ENCODE measurements at regions not wholly inside any gene's neighbourhood (a gene's known extent, or its start where the extent isn't known, plus 50 kb on each side); places are given as distances from the start of the nearest gene placed in this dataset.

DNA sequence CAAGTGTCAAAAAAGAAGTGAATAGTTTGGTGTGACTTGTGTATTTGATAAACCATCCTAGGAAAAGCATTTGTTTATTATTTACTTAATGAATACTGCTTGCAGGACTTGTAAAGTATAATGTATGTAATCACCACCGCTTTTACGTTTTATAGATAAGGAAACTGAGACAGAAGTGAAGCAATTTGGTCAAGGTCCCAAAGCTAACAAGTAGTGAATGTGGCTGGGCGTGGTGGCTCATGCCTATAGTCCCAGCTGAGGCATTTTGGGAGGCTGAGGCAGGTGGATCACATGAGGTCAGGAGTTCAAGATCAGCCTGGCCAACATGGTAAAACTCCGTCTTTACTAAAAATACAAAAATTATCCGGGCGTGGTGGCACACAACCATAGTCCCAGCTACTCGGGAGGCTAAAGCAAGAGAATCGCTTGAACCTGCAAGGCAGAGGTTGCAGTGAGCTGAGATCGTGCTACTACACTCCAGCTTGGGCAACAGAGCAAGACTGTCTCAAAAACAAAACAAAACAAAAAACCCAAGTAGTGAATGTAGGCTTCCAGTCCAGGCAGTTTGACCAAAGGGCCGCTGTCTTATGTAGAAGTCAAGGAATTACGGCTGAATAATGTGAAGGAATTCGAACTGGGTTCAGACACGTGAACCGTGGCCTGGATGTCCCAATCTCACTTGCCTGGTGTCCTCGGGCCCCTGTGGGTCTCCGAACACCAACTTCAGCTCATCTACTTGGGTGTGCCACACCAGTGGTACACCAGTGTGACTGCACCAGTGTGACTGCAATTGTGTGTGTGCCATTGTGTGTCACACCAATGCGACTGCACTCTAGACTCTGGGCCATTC is 88.3 kb upstream of the MED13L start:
- no peak for DNase-seq (ENCODE audit: low read depth)
- TF ChIP-seq CTCF (IDR thresholded peaks at IDR 0.05; ENCODE audit: low read depth, low read length) (no peak), MYC (IDR thresholded peaks at IDR 0.05; ENCODE audit: low read depth, low read length) (no peak), MAX (IDR thresholded peaks at IDR 0.05; ENCODE audit: low read depth, low read length) (no peak), POLR2A (IDR thresholded peaks at IDR 0.05; ENCODE audit: extremely low read depth, insufficient read length) (no peak)
- no peak overlapping the region for H3K4me3 ChIP-seq (ENCODE audit: low read depth, low read length)

- no peak for DNase-seq (ENCODE audit: low read depth)
- TF ChIP-seq MYC (IDR thresholded peaks at IDR 0.05; ENCODE audit: low read depth, low read length) (no peak), POLR2A (IDR thresholded peaks at IDR 0.05; ENCODE audit: extremely low read depth, insufficient read length) (no peak), MAX (IDR thresholded peaks at IDR 0.05; ENCODE audit: low read depth, low read length) (no peak), CTCF (IDR thresholded peaks at IDR 0.05; ENCODE audit: low read depth, low read length) (no peak)
- no peak overlapping the region for H3K4me3 ChIP-seq (ENCODE audit: low read depth, low read length)
Observed at GRCh38 chr12:116366456-116366776, 88.9 kb upstream of the MED13L start.

DNA sequence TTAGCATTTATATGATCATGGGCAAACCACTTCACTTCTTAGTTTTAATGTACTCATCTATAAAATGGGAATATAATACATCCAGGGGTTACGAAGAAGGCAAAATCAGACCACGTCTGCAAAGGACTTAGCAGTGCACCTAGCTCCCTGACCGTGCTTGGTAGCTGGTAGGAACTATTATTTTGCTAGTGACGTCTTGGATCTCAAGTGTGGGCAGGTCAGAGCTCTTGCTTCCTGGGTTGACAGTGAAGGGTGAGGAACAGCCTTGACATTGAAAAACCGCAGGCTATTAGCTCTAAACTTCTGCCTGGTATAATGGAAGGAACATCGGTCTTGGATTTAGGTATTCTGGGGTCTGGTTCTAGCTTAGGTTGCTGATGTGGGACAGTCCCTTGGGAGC is 89.3 kb upstream of the MED13L start:
- TF ChIP-seq POLR2A (IDR thresholded peaks at IDR 0.05; ENCODE audit: extremely low read depth, insufficient read length): no peak
- TF ChIP-seq CTCF (IDR thresholded peaks at IDR 0.05; ENCODE audit: low read depth, low read length): no peak
- TF ChIP-seq MAX (IDR thresholded peaks at IDR 0.05; ENCODE audit: low read depth, low read length): no peak
- no peak for TF ChIP-seq MYC (IDR thresholded peaks at IDR 0.05; ENCODE audit: low read depth, low read length)
- DNase-seq (ENCODE audit: low read depth): no peak
- no peak overlapping the region for H3K4me3 ChIP-seq (ENCODE audit: low read depth, low read length)

DNA sequence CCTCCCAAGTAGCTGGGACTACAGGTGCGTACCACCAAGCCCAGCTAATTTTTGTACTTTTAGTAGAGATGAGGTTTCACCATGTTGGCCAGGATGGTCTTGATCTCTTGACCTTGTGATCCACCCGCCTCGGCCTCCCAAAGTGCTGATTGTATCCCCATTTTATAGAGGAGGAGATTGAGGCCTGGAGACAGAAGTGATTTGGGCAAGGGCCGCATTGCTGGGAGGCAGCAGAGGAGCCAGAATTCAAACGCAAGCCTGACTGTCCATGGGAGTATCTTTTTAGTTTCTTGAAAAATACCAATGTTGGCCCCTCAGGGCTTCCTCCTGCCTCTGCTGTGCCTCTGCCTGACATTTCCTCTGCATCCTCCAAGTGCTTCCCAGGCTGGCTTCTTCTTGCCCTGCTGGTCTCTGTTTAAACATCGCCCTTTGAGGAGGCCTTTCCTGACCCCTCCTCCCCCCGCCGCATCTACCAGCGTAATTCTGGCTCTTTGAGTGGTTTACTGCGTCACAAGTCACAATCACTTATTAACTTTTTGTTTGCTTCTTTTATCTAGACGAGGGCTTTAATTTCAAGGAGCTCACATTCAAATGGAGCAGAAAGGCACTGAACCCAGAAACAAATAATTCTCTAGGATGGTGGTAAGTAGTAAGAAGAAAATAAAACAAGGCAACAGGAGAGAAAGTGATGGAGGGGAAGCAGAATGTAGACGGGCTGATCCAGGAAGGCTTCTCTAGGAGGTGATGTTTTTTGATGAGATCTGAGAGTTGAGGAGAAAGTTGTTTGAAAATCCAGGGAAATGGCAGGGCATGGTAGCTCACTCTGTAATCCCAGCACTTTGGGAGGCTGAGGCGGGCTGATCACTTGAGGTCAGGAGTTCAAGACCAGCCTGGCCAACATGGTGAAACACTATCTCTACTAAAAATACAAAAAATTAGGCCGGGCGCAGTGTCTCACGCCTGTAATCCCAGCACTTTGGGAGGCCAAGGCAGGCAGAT is 91.0 kb upstream of the MED13L start:
- no peak overlapping the region for H3K4me3 ChIP-seq (ENCODE audit: low read depth, low read length)
- DNase-seq (ENCODE audit: low read depth): no peak
- no peak for TF ChIP-seq MAX (IDR thresholded peaks at IDR 0.05; ENCODE audit: low read depth, low read length)
- no peak for TF ChIP-seq CTCF (IDR thresholded peaks at IDR 0.05; ENCODE audit: low read depth, low read length)
- no peak for TF ChIP-seq POLR2A (IDR thresholded peaks at IDR 0.05; ENCODE audit: extremely low read depth, insufficient read length)
- TF ChIP-seq MYC (IDR thresholded peaks at IDR 0.05; ENCODE audit: low read depth, low read length): no peak

DNA sequence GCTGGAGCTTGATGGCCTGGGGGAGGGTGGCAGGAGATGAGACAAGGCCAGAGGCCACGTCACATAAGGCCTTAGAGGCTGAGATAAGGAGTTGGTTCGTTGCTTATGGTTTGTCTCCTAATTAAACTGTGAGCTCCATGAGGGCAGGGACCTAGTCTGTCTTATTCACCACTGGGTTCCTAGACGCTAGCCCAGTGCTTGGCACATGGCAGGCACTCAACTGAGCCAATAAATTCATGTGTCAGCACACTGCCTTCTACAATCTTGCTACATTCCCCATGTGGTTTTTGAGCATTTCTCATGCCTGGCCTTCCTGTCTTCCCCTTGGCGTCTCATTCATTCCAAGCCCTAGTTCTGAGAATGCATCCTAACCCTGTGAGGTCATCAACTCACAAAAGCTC is 92.5 kb upstream of the MED13L start:
- DNase-seq (ENCODE audit: low read depth): no peak
- no peak overlapping the region for H3K4me3 ChIP-seq (ENCODE audit: low read depth, low read length)
- TF ChIP-seq POLR2A (IDR thresholded peaks at IDR 0.05; ENCODE audit: extremely low read depth, insufficient read length): no peak
- TF ChIP-seq MAX (IDR thresholded peaks at IDR 0.05; ENCODE audit: low read depth, low read length): peak; percentile 65; the same call in 1 of the 2 replicates
- no peak for TF ChIP-seq CTCF (IDR thresholded peaks at IDR 0.05; ENCODE audit: low read depth, low read length)
